H1 (cell line): ENCODE measurements at regions not wholly inside any gene's neighbourhood (a gene's known extent, or its start where the extent isn't known, plus 50 kb on each side); places are given as distances from the start of the nearest gene placed in this dataset.

Source experiments
- CTCF ChIA-PET: fragments of 300-600 bp; sonication (Branson Sonifier 250); formaldehyde crosslinking; loops from one replicate; lab custom pipeline; 2021; ENCODE audit not compliant: partially characterized antibody; lab: Charles Lee
- POLR2A ChIA-PET: fragments of 300-600 bp; sonication (Branson Sonifier 250); formaldehyde crosslinking; loops from one replicate; lab custom pipeline; 2021; ENCODE audit warnings: inconsistent platforms; ENCODE audit not compliant: partially characterized antibody; lab: Charles Lee
- DNase-seq, 2 experiments: peaks; one replicate each; pipeline versions ENCODE4 v3.0.0 to v3.0.0-alpha.2; 2010 to 2022; ENCODE audit warnings: low spot score in 2 of 2, low read depth in 1 of 2, mixed read lengths in 1 of 2
- FAIRE-seq: peaks from 2 replicates; lab custom pipeline; 2011; peaks lifted over from hg19 to GRCh38; lab: Jason Lieb, UNC
- H2AFZ ChIP-seq: 2 replicates; pipeline ENCODE4 v1.8.1; 2012; ENCODE audit warnings: low read length, inconsistent platforms
- H2AK5ac ChIP-seq: 2 replicates; pipeline ENCODE4 v1.6.1; 2013; ENCODE audit warnings: low read depth, low read length
- H2BK120ac ChIP-seq: replicated peaks from 2 replicates; pipeline ENCODE3; 2013; ENCODE audit warnings: low read depth, low read length, inconsistent platforms
- H2BK12ac ChIP-seq: 2 replicates; pipeline ENCODE4 v1.6.1; 2013; ENCODE audit warnings: low read depth, low read length
- H2BK15ac ChIP-seq: 2 replicates; pipeline ENCODE4 v1.6.1; 2013; ENCODE audit warnings: low read length
- H2BK20ac ChIP-seq: 2 replicates; pipeline ENCODE4 v1.6.1; 2013; ENCODE audit warnings: low read length
- H2BK5ac ChIP-seq: 2 replicates; pipeline ENCODE4 v1.6.1; 2013; ENCODE audit warnings: low read depth, low read length
- H3K14ac ChIP-seq: 2 replicates; pipeline ENCODE4 v1.6.1; 2013; ENCODE audit warnings: inconsistent platforms; ENCODE audit not compliant: insufficient read length
- H3K18ac ChIP-seq: 2 replicates; pipeline ENCODE4 v1.6.1; 2013; ENCODE audit warnings: low read length; ENCODE audit errors: extremely low read depth
- H3K23ac ChIP-seq: 2 replicates; pipeline ENCODE4 v1.6.1; 2013; ENCODE audit warnings: inconsistent platforms; ENCODE audit not compliant: insufficient read length
- H3K23me2 ChIP-seq: 2 replicates; pipeline ENCODE4 v1.6.1; 2013; ENCODE audit warnings: low read depth, low read length
- H3K27ac ChIP-seq: 2 replicates; pipeline ENCODE4 v1.6.1; 2011; ENCODE audit warnings: low read depth, low read length, inconsistent platforms
- H3K27me3 ChIP-seq, 4 experiments: replicated peaks in 1 of 4; 1 replicate in 1 of 4; 2 replicates in 3 of 4; pipeline versions ENCODE4 v1.6.1 to v1.8.1; 2011 to 2013; ENCODE audit warnings: low read length in 3 of 4, mild to moderate bottlenecking in 3 of 4, inconsistent platforms in 2 of 4, mixed read lengths in 2 of 4, moderate library complexity in 1 of 4; ENCODE audit not compliant: control insufficient read depth in 3 of 4, insufficient read depth in 3 of 4; ENCODE audit errors: extremely low read depth in 1 of 4
- H3K36me3 ChIP-seq, 4 experiments: 2 replicates each; pipeline versions ENCODE4 v1.6.1 to v1.8.1; 2011 to 2013; ENCODE audit warnings: mild to moderate bottlenecking in 4 of 4, low read length in 3 of 4, moderate library complexity in 2 of 4, control low read depth in 1 of 4, inconsistent platforms in 1 of 4; ENCODE audit not compliant: insufficient read depth in 4 of 4, control insufficient read depth in 2 of 4
- H3K4ac ChIP-seq: replicated peaks from 2 replicates; pipeline ENCODE3; 2013; ENCODE audit warnings: low read length, low read depth, mixed read lengths, inconsistent platforms; ENCODE audit not compliant: insufficient read length
- H3K4me1 ChIP-seq, 4 experiments: replicated peaks in 1 of 4; 1 replicate in 1 of 4; 2 replicates in 3 of 4; pipeline versions ENCODE4 v1.6.1 to v1.8.1; 2011 to 2013; ENCODE audit warnings: low read length in 3 of 4, inconsistent platforms in 2 of 4, mixed read lengths in 1 of 4; ENCODE audit not compliant: insufficient read depth in 4 of 4, control insufficient read depth in 3 of 4
- H3K4me2 ChIP-seq, 2 experiments: 2 replicates each; pipeline versions ENCODE4 v1.6.1 to v1.8.1; 2011 to 2013; ENCODE audit warnings: low read depth in 2 of 2, low read length in 2 of 2, control low read depth in 1 of 2, inconsistent platforms in 1 of 2, mild to moderate bottlenecking in 1 of 2; ENCODE audit not compliant: insufficient read depth in 1 of 2
- H3K4me3 ChIP-seq, 4 experiments: fragments of 200-600, 300-600 bp in 1 of 4; sonication (generic), shearing (Covaris generic), sonication (Bioruptor Twin) in 1 of 4; 2 replicates each; pipeline versions ENCODE4 v1.5.1 to v1.8.1; 2011 to 2016; ENCODE audit warnings: low read length in 4 of 4, low read depth in 3 of 4, control low read depth in 2 of 4, inconsistent platforms in 2 of 4, mild to moderate bottlenecking in 2 of 4, mixed read lengths in 1 of 4, moderate library complexity in 1 of 4; ENCODE audit not compliant: insufficient read depth in 2 of 4; ENCODE audit errors: extremely low read depth in 1 of 4
- H3K56ac ChIP-seq: replicated peaks from 2 replicates; pipeline ENCODE3; 2013; ENCODE audit warnings: low read depth, mild to moderate bottlenecking, mixed read lengths, low read length, inconsistent platforms; ENCODE audit not compliant: insufficient read length
- H3K79me1 ChIP-seq: 2 replicates; pipeline ENCODE4 v1.6.1; 2013; ENCODE audit warnings: low read depth, low read length, control low read depth
- H3K79me2 ChIP-seq, 2 experiments: 2 replicates each; pipeline versions ENCODE4 v1.6.1 to v1.8.1; 2012 to 2013; ENCODE audit warnings: low read length in 2 of 2, mild to moderate bottlenecking in 2 of 2, inconsistent platforms in 1 of 2; ENCODE audit not compliant: insufficient read depth in 2 of 2, control insufficient read depth in 1 of 2
- H3K9ac ChIP-seq, 4 experiments: replicated peaks in 1 of 4; 1 replicate in 1 of 4; 2 replicates in 3 of 4; pipeline versions ENCODE4 v1.6.1 to v1.8.1; 2011 to 2013; ENCODE audit warnings: low read depth in 3 of 4, low read length in 3 of 4, control low read depth in 2 of 4, mild to moderate bottlenecking in 2 of 4, moderate library complexity in 2 of 4, inconsistent platforms in 1 of 4; ENCODE audit errors: extremely low read depth in 1 of 4
- H3K9me3 ChIP-seq, 2 experiments: 2 replicates each; pipeline versions ENCODE4 v1.6.1 to v1.8.1; 2012 to 2013; ENCODE audit warnings: mild to moderate bottlenecking in 2 of 2, moderate library complexity in 2 of 2, control low read depth in 1 of 2, inconsistent platforms in 1 of 2, low read depth in 1 of 2, low read length in 1 of 2, mixed read lengths in 1 of 2; ENCODE audit not compliant: insufficient read depth in 2 of 2
- H4K20me1 ChIP-seq, 2 experiments: replicated peaks in 1 of 2; 2 replicates each; pipeline versions ENCODE3 to v1.8.1; 2011 to 2013; ENCODE audit warnings: inconsistent platforms in 2 of 2, low read length in 2 of 2, mild to moderate bottlenecking in 1 of 2; ENCODE audit not compliant: insufficient read depth in 2 of 2, control insufficient read depth in 1 of 2
- H4K5ac ChIP-seq: 2 replicates; pipeline ENCODE4 v1.6.1; 2013; ENCODE audit warnings: low read length, low read depth, mixed read lengths, inconsistent platforms; ENCODE audit not compliant: insufficient read length
- H4K8ac ChIP-seq: 2 replicates; pipeline ENCODE4 v1.8.0; 2013; ENCODE audit warnings: mild to moderate bottlenecking, moderate library complexity, low read length, inconsistent platforms; ENCODE audit not compliant: insufficient read depth; ENCODE audit errors: extremely low read depth
- H4K91ac ChIP-seq: replicated peaks from 2 replicates; pipeline ENCODE3; 2013; ENCODE audit warnings: low read length, mixed read lengths, inconsistent platforms; ENCODE audit not compliant: insufficient read length
- ATF2 ChIP-seq: IDR thresholded peaks from 2 replicates; pipeline ENCODE4 v1.6.1; 2012; ENCODE audit warnings: low read length, inconsistent platforms
- CEBPB ChIP-seq: IDR thresholded peaks from 2 replicates; pipeline ENCODE4 v1.6.1; 2012; ENCODE audit warnings: low read depth, low read length
- E2F6 ChIP-seq: IDR thresholded peaks from 2 replicates; pipeline ENCODE4 v1.6.1; 2012; ENCODE audit warnings: inconsistent platforms
- KDM5A ChIP-seq: fragments of 200-600 bp; IDR thresholded peaks from 2 replicates; pipeline ENCODE4 v1.7.1; 2012; ENCODE audit warnings: mild to moderate bottlenecking, low read length, inconsistent platforms, mixed read lengths
- NANOG ChIP-seq: IDR thresholded peaks from 2 replicates; pipeline ENCODE4 v1.6.1; 2011; ENCODE audit warnings: low read length, low read depth, mild to moderate bottlenecking, inconsistent platforms; ENCODE audit not compliant: insufficient read depth, poor library complexity, severe bottlenecking
- PHF8 ChIP-seq: fragments of 200-600 bp; sonication (generic); conservative IDR thresholded peaks from 2 replicates; pipeline ENCODE4 v1.7.1; 2012; ENCODE audit warnings: low read depth, mild to moderate bottlenecking, inconsistent platforms, low read length, moderate library complexity
- POLR2A ChIP-seq, 2 experiments: IDR thresholded peaks; 1 replicate in 1 of 2; 2 replicates in 1 of 2; pipeline ENCODE4 v1.6.1; 2011; ENCODE audit warnings: low read depth in 2 of 2, low read length in 2 of 2, mild to moderate bottlenecking in 2 of 2; ENCODE audit errors: control extremely low read depth in 1 of 2
- POLR2AphosphoS5 ChIP-seq: IDR thresholded peaks from 2 replicates; pipeline ENCODE4 v1.6.1; 2011; ENCODE audit warnings: low read depth, low read length
- SP1 ChIP-seq: IDR thresholded peaks from 2 replicates; pipeline ENCODE4 v1.6.1; 2011; ENCODE audit warnings: low read depth, low read length
- TAF1 ChIP-seq: IDR thresholded peaks from 2 replicates; pipeline ENCODE4 v1.6.1; 2011; ENCODE audit warnings: mild to moderate bottlenecking, low read depth, low read length
- TBP ChIP-seq: IDR thresholded peaks from 2 replicates; pipeline ENCODE4 v1.6.1; 2011; ENCODE audit warnings: low read depth, low read length, improper control_type of control experiment
- YY1 ChIP-seq: IDR thresholded peaks from 2 replicates; pipeline ENCODE4 v1.6.1; 2011; ENCODE audit warnings: low read depth, mild to moderate bottlenecking, low read length
- WGBS, 2 experiments: shearing (Covaris generic) in 1 of 2; methylation state at CpG; one replicate each; pipeline versions ENCODE4 v1.1.6 to v1.1.7; 2013 to 2015; ENCODE audit warnings: low lambda C conversion rate in 2 of 2, mixed read lengths in 2 of 2, inconsistent platforms in 1 of 2, low coverage in 1 of 2, missing lambda C conversion rate in 1 of 2; ENCODE audit not compliant: insufficient replicate concordance in 2 of 2, insufficient coverage in 1 of 2, insufficient read length in 1 of 2; ENCODE audit errors: extremely low coverage in 1 of 2, missing lambda C conversion rate in 1 of 2; 5-methylcytosine and 5-hydroxymethylcytosine counted together

GRCh38 chr6:167659046-167659445, 167.7 kb upstream of the AFDN start:
- Histone ChIP-seq H4K5ac (no peak overlapping the region), H3K18ac (no peak overlapping the region), H3K36me3 (no peaks in the 10 kb centered on the region), H3K4me2 (no peak overlapping the region), H3K4me1 (no peaks in the 10 kb centered on the region), H3K56ac (no peak overlapping the region), H3K79me2 (no peaks in the 10 kb centered on the region), H3K23ac (no peak overlapping the region), H3K9ac (no peak overlapping the region), H3K27me3 (no peaks in the 10 kb centered on the region), H4K91ac (no peak overlapping the region), H3K14ac (no peak overlapping the region), H2BK20ac (no peak overlapping the region), H2BK12ac (no peak overlapping the region), H3K79me1 (no peaks in the 10 kb centered on the region), H4K8ac (no peak overlapping the region), H2BK15ac (no peak overlapping the region), H3K27ac (no peak overlapping the region), H4K20me1 (peaks cover 0 to 5% of the 10 kb centered on the region in 2 experiments), H2BK120ac (no peak overlapping the region), H3K9me3 (no peaks in the 10 kb centered on the region), H3K4me3 (no peak overlapping the region), H3K4ac (no peak overlapping the region), H3K23me2 (peaks cover 10% of the 10 kb centered on the region; the same call in 1 of the 2 replicates), H2AK5ac (no peak overlapping the region), H2AFZ (no peak overlapping the region), H2BK5ac (no peak overlapping the region)
- FAIRE-seq (no peak), DNase-seq (no peak)
- CTCF ChIA-PET = no interaction called here
- WGBS, 2 experiments = 86% methylated on average over 4 of the region's 4 CpGs; no CpG with 5 or more reads in 1 of the 2 experiments
- TF ChIP-seq KDM5A = no peak
- TF ChIP-seq CEBPB = no peak
- no peak for TF ChIP-seq YY1
- no peak for TF ChIP-seq POLR2AphosphoS5
- TF ChIP-seq POLR2A (IDR thresholded peaks at IDR 0.05; ENCODE audit: control extremely low read depth in 1 of 2, low read depth in 2 of 2, low read length in 2 of 2) = no peak
- TF ChIP-seq SP1 = no peak
- TF ChIP-seq E2F6 = no peak
- TF ChIP-seq TBP = no peak
- no peak for TF ChIP-seq PHF8
- no peak for TF ChIP-seq NANOG
- no peak for TF ChIP-seq TAF1
- no peak for TF ChIP-seq ATF2
- POLR2A ChIA-PET = no interaction called here
